ENCODE measurements at regions not wholly inside any gene's neighbourhood (a gene's known extent, or its start where the extent isn't known, plus 50 kb on each side); places are given as distances from the start of the nearest gene placed in this dataset.

GRCh38 chr10:129339191-129339590 is 127.8 kb upstream of the MGMT start:
- TF ChIP-seq POLR2AphosphoS5 (IDR thresholded peaks at IDR 0.05), result no peak
- TF ChIP-seq, protein P1, sequence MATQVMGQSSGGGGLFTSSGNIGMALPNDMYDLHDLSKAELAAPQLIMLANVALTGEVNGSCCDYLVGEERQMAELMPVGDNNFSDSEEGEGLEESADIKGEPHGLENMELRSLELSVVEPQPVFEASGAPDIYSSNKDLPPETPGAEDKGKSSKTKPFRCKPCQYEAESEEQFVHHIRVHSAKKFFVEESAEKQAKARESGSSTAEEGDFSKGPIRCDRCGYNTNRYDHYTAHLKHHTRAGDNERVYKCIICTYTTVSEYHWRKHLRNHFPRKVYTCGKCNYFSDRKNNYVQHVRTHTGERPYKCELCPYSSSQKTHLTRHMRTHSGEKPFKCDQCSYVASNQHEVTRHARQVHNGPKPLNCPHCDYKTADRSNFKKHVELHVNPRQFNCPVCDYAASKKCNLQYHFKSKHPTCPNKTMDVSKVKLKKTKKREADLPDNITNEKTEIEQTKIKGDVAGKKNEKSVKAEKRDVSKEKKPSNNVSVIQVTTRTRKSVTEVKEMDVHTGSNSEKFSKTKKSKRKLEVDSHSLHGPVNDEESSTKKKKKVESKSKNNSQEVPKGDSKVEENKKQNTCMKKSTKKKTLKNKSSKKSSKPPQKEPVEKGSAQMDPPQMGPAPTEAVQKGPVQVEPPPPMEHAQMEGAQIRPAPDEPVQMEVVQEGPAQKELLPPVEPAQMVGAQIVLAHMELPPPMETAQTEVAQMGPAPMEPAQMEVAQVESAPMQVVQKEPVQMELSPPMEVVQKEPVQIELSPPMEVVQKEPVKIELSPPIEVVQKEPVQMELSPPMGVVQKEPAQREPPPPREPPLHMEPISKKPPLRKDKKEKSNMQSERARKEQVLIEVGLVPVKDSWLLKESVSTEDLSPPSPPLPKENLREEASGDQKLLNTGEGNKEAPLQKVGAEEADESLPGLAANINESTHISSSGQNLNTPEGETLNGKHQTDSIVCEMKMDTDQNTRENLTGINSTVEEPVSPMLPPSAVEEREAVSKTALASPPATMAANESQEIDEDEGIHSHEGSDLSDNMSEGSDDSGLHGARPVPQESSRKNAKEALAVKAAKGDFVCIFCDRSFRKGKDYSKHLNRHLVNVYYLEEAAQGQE (IDR thresholded peaks at IDR 0.05; ENCODE audit: borderline replicate concordance), result no peak
- TF ChIP-seq, protein P2, sequence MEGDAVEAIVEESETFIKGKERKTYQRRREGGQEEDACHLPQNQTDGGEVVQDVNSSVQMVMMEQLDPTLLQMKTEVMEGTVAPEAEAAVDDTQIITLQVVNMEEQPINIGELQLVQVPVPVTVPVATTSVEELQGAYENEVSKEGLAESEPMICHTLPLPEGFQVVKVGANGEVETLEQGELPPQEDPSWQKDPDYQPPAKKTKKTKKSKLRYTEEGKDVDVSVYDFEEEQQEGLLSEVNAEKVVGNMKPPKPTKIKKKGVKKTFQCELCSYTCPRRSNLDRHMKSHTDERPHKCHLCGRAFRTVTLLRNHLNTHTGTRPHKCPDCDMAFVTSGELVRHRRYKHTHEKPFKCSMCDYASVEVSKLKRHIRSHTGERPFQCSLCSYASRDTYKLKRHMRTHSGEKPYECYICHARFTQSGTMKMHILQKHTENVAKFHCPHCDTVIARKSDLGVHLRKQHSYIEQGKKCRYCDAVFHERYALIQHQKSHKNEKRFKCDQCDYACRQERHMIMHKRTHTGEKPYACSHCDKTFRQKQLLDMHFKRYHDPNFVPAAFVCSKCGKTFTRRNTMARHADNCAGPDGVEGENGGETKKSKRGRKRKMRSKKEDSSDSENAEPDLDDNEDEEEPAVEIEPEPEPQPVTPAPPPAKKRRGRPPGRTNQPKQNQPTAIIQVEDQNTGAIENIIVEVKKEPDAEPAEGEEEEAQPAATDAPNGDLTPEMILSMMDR (IDR thresholded peaks at IDR 0.05; ENCODE audit: poor library complexity, severe bottlenecking), result no peak
- TF ChIP-seq TAF1 (IDR thresholded peaks at IDR 0.05; ENCODE audit: low read depth), result no peak
- no peak for TF ChIP-seq EZH2 (IDR thresholded peaks at IDR 0.05; ENCODE audit: borderline replicate concordance, insufficient read depth, low read length, poor library complexity, severe bottlenecking)
- no peak for TF ChIP-seq SMC3 (conservative IDR thresholded peaks at IDR 0.05; ENCODE audit: poor library complexity)
- TF ChIP-seq EP300 (conservative IDR thresholded peaks at IDR 0.05; ENCODE audit: poor library complexity, severe bottlenecking), result no peak
